ENCODE measurements at regions not wholly inside any gene's neighbourhood (a gene's known extent, or its start where the extent isn't known, plus 50 kb on each side); places are given as distances from the start of the nearest gene placed in this dataset.
A peak's percentile ranks its signal among the peaks of the same experiment; 100 is the strongest.
"Not testable (repeated sequence)": the region's sequence is repeated elsewhere in the genome, so short reads cannot be mapped to it uniquely, and the experiment has no call there.

DNA sequence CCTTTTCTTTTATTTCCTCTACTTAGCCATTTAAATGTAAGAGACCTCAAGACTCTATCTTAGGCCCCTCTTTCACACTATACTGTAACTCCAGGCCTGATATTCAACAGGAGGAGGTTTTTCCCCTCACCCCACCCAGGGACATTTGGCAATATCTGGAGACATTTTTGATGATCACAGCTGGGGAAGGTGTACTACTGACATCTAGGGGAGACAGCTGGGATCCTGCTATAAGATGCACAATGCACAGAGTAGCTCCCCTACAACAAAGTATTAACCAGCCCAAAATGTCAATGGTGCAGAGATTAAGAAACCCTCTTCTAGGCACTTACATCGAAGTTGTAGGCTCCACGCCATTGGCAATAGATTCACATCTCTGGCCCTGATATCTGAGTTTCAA lies 517.5 kb upstream of the UBE2E2 start:
- DNase-seq (ENCODE audit: low read depth): peak; percentile 14

DNA sequence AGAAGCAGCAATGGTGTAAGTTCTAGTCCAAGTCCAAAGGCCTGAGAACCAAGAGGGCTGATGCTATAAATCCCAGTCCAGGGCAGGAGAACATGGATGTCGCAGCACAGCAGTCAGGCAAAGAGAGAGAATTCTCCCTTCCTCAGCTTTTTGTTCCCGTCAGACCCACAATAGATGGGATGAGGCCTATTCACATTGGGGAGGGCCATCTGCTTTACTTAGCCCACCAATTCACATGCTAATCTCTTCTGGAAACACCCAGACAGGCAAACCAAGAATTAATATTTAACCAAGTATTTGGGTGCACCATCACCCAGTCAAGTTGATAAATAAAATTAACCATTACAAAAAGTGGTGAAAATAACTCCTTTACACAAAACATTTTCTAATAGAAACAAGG lies 511.7 kb upstream of the UBE2E2 start:
- peak; percentile 7 for DNase-seq (ENCODE audit: low read depth)

DNA sequence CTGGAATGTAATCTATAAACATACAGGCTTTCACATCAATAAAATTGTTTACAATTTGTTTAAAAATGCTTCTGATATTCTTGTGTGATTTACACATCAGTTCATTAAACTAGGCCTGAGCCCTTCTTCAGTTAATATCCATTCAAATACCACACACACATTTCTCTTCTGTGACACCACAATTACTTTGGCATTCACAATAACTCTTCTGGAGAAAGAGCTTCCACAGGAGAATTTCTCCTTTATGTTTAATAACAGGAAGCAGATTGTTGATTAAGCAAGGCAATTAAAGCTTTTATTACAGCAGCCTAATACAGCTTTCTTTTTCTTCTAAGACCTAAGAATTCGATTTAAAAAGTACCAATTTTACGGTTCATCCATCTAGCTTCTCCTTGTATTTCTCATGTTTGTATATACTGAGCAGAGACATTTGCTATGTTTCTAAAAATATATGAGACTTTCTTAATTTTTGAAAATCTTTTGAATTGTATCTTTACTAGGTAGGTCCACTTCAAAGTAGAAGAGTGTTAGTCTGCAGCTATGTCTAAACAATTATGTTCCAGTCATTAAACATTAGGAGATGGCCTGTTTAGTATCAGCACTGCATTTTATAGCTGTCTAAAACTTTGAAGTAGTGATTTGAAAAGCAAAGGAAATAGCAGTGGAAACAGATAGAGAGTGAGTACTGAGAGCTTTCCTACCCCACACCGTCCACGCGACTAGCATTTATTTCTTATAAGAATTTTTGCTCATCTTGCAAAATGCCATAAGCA lies 511.1 kb upstream of the UBE2E2 start:
- peak; percentile 22 for DNase-seq (ENCODE audit: low read depth)

DNA sequence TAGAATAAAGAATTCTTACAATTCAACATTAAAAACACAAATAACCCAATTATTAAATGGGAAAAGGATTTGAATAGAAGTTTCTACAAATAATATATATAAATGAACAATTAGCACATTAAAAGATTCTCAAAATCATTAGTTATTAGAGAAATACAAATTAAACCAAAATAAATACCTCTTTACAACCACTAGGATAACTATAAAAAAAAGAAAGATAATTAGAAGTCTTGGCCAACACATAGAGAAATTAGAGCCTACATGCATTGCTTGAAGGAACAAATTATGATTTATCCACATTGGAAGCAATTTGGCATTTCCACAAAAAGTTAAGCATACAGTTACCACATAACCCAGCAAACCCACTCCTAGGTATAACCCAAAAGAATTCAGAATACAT lies 502.3 kb upstream of the UBE2E2 start:
- no peak for DNase-seq (ENCODE audit: low read depth)

DNA sequence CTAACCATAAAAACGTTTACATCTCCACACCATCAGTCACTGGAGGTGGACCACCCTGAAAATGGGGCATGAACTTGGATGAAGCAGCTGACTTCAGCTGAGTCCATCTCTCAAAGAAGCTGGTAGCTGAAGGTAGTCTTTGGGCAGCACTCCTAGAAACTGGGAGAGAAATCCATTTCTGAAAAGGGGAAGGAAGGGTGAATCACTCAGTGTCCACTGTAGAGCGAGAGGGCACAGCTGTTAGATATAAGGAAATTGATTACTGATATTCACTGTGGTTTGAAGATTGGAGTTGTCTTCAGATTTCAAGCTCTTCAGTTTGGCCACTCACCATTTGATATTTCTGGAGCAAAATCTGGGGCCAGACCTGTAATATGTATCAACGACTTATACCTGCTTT lies 499.0 kb upstream of the UBE2E2 start:
- DNase-seq (ENCODE audit: low read depth): no peak

DNA sequence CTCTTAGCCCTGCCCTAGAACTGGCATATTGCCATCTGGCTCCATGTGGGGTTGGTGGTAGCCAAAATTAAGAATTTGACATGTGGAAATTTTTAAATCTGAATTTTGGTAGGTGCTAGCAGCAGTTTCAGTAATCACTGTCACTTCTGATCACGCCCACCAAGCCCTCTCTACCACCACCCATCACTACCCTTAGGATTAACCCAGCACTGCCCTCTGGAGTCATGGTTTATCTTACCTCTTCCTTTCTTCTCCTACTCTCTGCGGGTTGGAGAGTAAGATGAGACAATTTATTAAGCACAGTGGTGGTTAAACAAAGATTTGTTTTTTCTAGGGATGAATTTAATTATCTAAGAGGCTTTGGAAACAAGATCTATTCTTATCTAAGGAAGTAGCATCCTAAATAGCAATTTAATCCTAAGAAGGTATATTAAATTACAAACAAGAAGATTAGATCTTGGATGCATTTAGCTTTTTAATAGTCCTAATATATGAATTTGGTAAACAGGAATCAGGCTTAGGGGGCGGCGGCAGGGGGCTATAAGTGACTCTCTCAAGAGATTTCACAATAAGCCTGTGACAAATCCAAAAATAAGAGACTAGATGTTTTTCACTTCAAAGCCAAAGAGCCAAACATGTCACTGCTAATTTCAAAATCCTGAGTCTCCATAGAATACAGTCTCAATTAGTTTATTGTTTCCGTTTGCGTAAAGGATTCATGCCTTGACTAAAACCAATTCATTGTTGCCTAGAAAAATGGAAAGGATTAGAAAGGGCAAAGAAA lies 498.4 kb upstream of the UBE2E2 start:
- no peak for DNase-seq (ENCODE audit: low read depth)

DNA sequence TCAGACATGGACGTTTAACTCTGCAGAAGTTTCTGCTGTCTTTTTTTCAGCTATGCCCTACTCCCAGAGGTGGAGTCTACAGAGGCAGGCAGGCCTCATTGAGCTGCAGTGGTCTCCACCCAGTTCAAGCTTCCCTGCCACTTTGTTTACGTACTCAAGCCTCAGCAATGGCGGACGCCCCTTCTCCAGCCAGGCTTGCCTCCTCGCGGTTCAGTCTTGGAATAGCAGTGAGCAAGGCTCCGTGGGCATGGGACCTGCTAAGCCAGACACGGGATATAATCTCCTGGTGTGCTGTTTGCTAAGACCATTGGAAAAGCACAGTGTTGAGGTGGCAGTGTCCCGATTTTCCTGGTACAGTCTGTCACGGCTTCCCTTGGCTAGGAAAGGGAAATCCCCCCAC lies 496.2 kb upstream of the UBE2E2 start:
- not testable (repeated sequence) for DNase-seq (ENCODE audit: low read depth)

DNA sequence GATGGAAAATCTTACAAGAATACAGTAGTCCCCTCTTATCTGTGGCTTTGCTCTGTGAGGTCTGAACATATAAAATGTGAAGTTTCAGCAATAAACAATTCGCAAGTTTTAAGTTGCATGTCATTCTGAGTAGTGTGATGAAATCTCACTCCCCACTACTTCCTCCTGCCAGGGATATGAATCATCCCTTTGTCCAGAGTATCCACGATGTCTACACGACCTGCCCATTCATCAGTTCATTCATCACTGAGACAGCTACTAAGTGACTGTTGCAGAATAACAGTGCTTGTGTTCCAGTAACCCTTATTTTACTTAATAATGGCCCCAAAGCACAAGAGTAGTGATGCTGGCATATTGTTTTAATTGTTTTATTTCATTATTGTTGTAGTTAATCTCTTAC lies 489.2 kb upstream of the UBE2E2 start:
- peak; percentile 96 for DNase-seq (ENCODE audit: low read depth)

DNA sequence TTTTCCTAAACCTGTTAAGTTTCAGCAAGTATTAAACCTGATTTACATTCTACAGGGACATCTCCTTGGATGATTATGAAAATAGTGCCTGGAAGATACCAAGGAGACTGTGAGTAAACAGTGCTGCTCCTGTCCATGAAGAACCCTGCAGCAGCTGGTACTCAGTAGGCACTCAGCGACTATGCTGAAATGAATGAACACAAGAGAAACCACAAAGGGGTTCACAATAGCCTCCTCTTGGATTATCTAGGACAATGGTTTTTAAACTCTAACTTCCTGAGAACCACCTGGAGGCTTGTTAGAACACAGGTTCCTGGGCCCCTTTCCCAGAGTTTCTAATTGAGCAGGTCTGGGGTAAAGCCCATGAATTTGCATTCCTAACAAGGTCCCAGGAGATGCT lies 488.4 kb upstream of the UBE2E2 start:
- DNase-seq (ENCODE audit: low read depth): peak; percentile 54

DNA sequence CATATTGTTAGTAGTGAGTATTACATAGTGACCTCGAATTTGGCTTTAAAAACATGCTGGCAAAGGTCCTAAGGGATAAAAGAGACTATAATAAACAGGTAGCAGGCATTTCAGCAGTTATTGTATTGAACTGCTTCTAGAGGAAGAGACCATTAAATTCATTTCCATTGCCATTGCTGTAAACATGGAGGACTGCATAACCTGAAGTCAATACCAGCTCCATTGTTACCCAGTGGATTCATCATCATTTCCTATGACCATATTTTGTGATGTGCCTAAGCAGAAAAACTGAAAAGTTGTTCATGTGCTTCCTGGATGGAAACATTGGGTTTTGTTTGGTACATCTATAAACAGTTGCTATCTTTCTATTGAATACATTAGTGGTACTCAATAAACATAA lies 482.5 kb upstream of the UBE2E2 start:
- no peak for DNase-seq (ENCODE audit: low read depth)

DNA sequence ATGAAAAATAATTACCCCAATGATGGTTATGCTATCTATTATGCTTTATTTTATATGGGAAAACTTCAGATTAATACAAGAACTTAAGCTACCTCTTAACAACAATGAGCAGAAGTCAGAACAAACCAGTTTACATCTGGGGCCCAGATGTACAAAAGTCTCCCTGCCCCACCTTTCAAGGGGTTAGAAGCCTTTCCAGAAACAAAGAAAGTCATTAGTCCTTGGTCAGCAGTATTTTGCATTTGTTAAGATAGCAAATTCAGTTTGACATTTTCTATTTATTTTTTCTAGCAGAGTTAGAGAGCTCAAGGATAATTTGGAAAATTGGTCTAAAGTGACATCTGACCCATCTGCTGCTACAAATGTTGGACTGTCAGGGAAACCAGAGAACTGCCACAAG lies 478.7 kb upstream of the UBE2E2 start:
- DNase-seq (ENCODE audit: low read depth): no peak

DNA sequence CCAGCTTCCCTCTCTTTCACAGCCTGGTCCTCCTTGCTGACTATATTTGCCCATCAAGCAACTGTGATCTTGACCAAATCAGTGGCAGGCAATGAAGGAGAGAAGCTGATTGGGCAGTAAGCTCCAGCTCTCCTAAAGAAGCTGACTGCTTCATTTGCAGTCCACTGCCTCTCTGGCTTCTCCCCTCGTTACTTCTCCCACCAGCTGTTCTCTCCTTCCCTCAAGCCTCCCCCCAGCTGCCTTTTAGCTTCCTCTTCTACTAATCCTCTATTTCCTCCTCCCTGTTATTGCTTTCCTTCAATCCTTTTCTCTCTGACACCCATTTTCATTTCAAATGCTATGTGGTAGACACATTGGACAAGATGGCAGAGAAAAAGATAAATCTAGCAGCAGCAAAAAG lies 474.7 kb upstream of the UBE2E2 start:
- no peak for DNase-seq (ENCODE audit: low read depth)

DNA sequence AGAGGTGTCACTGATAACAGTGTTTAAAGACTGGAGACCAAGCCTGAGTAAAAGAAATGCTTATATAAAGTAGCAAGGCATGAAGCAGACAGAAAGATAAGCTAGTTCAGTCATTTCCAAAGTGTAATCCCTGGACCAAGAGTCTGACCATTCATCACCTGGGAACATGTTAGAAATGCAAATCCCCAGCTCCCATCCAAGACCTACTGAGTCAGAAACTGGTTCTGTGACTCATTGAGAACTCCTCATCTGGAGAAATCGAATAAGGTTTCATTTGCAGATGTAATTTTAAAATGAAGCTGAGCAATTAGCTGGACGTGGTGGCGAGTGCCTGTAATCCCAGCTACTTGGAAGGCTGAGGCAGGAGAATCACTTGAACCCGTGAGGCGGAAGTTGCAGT lies 473.9 kb upstream of the UBE2E2 start:
- no peak for DNase-seq (ENCODE audit: low read depth)

DNA sequence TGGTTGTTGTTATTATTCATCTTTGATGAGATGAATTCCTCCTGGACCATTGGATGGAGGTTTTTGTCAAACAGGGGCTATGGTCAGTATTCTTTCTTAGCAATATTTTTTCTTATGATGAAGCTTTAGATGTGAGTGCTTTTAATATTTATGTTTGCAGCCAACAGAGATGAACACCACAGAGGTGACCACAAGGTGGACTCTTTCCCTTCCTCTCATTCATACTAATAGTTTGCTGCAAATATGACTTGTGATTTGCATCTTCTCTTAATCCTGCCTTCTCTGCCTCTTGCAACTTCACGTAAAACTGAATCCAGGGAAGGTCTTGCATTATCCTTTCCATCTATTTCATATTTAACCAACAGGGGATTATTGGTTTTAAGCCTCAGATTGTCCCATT lies 473.1 kb upstream of the UBE2E2 start:
- DNase-seq (ENCODE audit: low read depth): no peak

DNA sequence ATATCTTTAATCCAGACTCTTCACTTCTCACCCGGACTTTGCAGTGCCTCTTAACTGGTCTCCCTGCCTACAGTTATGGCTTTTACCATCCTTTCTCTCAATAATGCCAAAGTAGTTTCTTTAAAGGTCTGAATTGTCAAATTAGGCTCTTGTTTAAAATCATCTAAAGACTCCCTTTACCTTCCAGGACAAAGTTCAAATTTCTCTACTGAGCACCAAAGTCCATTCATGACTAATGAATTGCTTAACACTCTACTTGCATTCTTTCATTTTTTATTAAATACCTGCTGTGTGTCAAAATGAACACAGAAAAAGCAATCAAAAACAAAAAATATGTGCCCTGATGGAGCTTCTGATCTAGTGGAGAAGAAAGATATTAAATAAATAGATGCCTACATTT lies 472.4 kb upstream of the UBE2E2 start:
- peak; percentile 46 for DNase-seq (ENCODE audit: low read depth)

DNA sequence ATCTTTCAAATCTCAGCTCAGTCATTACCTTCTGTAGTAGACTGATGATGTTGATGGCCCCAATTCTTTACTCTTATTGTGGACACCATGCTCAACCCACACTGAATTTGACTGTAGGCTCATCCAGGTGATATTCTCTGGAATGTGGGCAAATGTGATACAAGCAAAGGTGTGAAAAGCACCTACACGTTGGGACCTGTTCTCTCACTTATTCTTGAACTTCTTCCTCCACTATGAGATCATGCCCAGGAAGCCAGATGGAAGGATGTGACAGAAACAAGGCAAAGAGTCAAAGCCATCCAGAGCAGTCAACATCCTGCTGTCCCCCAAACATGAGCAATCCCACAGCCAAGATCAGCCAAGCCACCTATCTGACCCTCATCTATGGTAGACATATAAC lies 471.2 kb upstream of the UBE2E2 start:
- DNase-seq (ENCODE audit: low read depth): no peak

DNA sequence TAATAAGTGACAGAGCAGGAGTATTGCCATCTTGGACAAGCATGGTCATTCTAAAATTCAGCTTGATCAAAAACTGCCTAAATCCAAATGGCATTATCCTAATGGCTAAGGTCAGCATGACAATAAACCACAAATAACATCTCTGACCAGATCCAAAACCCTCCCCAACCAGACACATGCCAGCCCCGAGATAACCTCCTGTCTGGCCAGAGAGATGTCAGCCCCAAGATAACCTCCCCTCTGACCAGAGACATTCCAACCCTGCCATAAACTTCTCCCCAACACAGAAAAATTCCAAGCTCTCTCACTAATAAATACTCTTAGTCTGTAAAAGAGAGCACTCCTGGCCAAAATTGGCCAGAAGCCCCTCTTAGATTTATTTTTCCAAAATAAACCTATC lies 470.5 kb upstream of the UBE2E2 start:
- no peak for DNase-seq (ENCODE audit: low read depth)

DNA sequence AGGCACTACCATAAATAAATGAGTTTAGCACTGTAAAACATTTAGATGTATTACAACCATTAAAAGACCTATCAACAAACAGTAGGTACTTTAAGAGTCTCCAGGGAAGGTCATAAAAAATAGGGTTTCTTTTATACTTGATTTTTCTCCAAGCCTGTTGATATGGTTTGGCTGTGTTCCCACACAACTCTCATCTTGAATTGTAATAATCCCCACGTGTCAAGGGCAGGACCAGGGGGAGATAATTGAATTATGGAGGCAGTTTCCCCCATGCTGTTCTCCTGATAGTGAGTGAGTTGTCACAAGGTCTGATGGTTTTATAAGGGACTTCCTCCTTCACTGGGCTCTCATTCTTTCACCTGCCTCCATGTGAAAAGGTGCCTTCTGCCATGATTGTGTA lies 468.9 kb upstream of the UBE2E2 start:
- no peak for DNase-seq (ENCODE audit: low read depth)

DNA sequence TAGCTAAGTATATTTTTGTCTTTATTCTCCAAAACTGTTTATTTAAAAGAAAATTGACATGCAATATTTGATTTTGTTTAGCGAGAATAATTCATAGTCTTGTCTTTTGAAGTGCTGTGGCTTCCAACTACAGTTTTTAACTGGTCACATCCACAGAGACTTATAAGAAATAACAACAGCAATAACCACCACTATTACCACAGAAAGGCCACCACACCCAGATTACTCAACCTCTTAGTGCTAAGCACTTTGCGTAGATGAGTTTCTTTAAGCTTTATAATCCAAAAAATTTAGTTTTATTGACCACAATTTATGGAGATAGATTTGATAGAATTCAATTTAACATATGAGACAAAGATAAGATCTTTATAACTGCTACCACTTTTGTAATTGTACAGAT lies 468.4 kb upstream of the UBE2E2 start:
- no peak for DNase-seq (ENCODE audit: low read depth)

DNA sequence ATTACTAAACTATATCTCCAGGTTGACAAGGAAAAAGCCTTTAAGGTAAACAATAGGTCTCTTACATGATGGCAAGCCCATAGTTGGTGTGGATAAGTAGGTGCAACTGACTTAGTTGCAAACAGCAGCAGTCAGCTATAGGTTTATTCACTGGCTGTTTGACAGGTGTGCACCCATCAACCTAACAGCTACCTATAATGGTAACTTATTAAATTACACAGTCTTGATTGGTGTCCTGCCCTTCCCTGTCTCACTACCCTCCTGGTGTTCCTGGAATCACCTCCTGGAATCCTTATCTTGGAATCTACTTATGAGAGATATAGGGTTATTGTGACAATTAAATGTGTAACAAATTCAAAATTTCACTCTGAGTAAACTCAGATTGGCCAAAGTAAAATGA lies 467.8 kb upstream of the UBE2E2 start:
- DNase-seq (ENCODE audit: low read depth): no peak

DNA sequence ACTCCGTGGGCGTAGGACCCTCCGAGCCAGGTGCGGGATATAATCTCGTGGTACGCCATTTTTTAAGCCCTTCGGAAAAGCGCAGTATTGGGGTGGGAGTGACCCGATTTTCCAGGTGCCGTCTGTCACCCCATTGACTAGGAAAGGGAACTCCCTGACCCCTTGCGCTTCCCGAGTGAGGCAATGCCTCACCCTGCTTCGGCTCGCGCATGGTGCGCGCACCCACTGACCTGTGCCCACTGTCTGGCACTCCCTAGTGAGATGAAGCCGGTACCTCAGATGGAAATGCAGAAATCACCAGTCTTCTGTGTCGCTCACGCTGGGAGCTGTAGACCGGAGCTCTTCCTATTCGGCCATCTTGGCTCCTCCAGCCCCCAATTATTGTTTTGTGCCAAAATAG lies 459.7 kb upstream of the UBE2E2 start:
- DNase-seq (ENCODE audit: low read depth): not testable (repeated sequence)

DNA sequence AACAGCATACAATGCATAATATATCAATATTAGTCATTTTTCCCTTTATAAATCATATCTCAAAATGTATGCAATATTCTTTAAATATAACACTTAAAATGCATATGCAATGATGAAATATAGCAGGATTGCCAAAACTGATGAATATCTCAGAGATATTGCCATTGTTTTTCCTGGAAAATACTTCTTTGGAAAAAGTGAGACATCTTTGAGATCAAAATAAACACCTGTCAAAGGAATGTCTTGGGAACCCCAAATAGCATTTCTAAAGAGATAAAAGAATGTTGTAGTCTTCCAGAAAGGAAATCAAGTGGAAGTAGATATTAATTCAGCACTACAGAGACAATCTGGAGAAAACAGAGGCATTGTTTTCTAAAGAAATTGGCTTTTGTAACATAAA lies 457.8 kb upstream of the UBE2E2 start:
- DNase-seq (ENCODE audit: low read depth): no peak

DNA sequence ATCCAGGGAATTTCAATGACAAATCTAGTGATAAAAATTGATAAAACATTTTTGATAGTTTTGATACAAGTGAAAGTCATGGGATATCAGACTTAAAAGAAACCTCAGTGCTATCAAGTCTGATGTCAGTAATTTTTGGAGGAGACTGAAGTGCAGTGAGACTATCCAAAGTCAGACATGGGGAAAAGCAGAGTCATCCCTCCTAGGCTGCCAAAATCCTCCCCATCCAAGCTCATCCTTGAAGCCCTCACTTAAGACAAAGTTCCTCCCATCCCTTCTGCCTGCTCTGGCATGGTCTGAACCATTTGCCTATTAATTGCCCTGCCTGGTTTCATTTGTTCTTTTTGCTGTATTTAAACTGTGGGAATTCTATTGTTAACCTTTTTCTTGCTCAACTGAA lies 456.9 kb upstream of the UBE2E2 start:
- DNase-seq (ENCODE audit: low read depth): peak; percentile 45
